Transverse colon (tissue), 4 donors: ENCODE measurements at regions not wholly inside any gene's neighbourhood (a gene's known extent, or its start where the extent isn't known, plus 50 kb on each side); places are given as distances from the start of the nearest gene placed in this dataset.
"Not testable (repeated sequence)": the region's sequence is repeated elsewhere in the genome, so short reads cannot be mapped to it uniquely, and the experiment has no call there.

ENCODE experiments used
- DNase-seq: peaks from one replicate; pipeline ENCODE4 v3.0.0-alpha.2; 2019
- H3K27ac ChIP-seq, 4 donors: fragments of 200-600 bp; sonication (generic); 2 replicates each; pipeline ENCODE4 v1.5.1; 2016 to 2018; ENCODE audit warnings: inconsistent platforms in 4 of 4
- H3K27me3 ChIP-seq: fragments of 200-600 bp; sonication (generic); 2 replicates; pipeline ENCODE4 v1.5.1; 2017; ENCODE audit warnings: inconsistent platforms
- H3K36me3 ChIP-seq, 4 donors: fragments of 200-600 bp; sonication (generic); 2 replicates each; pipeline ENCODE4 v1.5.1; 2017 to 2019; ENCODE audit warnings: inconsistent platforms in 4 of 4
- H3K4me1 ChIP-seq, 4 donors: fragments of 200-600 bp; sonication (generic); 2 replicates each; pipeline ENCODE4 v1.5.1; 2017 to 2020; ENCODE audit warnings: inconsistent platforms in 4 of 4
- H3K4me3 ChIP-seq, 4 donors: fragments of 200-600 bp; sonication (generic); 1 replicate in 1 of 4; 2 replicates in 3 of 4; pipeline versions ENCODE4 v1.5.1 to v1.6.1; 2017 to 2019; ENCODE audit warnings: inconsistent platforms in 4 of 4
- H3K9me3 ChIP-seq, 2 donors: fragments of 200-600 bp; sonication (generic); 2 replicates each; pipeline ENCODE4 v1.5.1; 2017 to 2019; ENCODE audit warnings: inconsistent platforms in 2 of 2
- EP300 ChIP-seq: sonication (generic); formaldehyde crosslinking; IDR thresholded peaks from one replicate; pipeline ENCODE4 v1.6.1; 2017; ENCODE audit warnings: antibody characterized with exemption, low read depth
- POLR2A ChIP-seq: fragments of 450-650 bp; IDR thresholded peaks from one replicate; pipeline ENCODE4 v1.6.1; 2016; ENCODE audit warnings: antibody characterized with exemption, mild to moderate bottlenecking, moderate library complexity
- POLR2AphosphoS5 ChIP-seq, 3 donors: sonication (generic); formaldehyde crosslinking; IDR thresholded peaks; one replicate each; pipeline ENCODE4 v1.6.1; 2016; ENCODE audit warnings: antibody characterized with exemption in 3 of 3
- WGBS, 2 donors: methylation state at CpG; one replicate each; pipeline ENCODE4 v1.1.5; 2018; ENCODE audit warnings: low coverage in 1 of 2; 5-methylcytosine and 5-hydroxymethylcytosine counted together
- in situ Hi-C, 4 donors: fragments of 200-750 bp; cut with MboI; loops; one replicate each; pipeline versions ENCODE4 v1.15.0 to v1.15.1; 2017; ENCODE audit warnings: low sequenced_read_pairs in 3 of 4, low pct_ligation_motif_present in 1 of 4, low pct_unique_long_range_greater_than_20kb in 1 of 4
- intact Hi-C: fragments of 100-400 bp; cut with DNase I; formaldehyde crosslinking; loops from one replicate; pipeline ENCODE4 v1.15.1; 2023; ENCODE audit warnings: low total_unique reads
- TF ChIP-seq, protein P1 (sequence below), 5 experiments: fragments of 200-600 bp in 3 of 5; fragments of 450-650 bp in 2 of 5; sonication (generic) in 3 of 5; IDR thresholded peaks; 1 replicate in 2 of 5; 2 replicates in 3 of 5; pipeline ENCODE4 v1.5.1; 2016 to 2017; ENCODE audit warnings: antibody characterized with exemption in 5 of 5, inconsistent platforms in 3 of 5, mild to moderate bottlenecking in 2 of 5, moderate library complexity in 1 of 5

- intact Hi-C loops (no loop called here), in situ Hi-C loops (no loop called here)
- Histone ChIP-seq H3K4me3 (no peak overlapping the region), H3K4me1 (no peaks in the 10 kb centered on the region), H3K9me3 (peaks cover 0 to 3% of the 10 kb centered on the region in 2 donors), H3K27ac (no peak overlapping the region), H3K27me3 (no peaks in the 10 kb centered on the region), H3K36me3 (no peaks in the 10 kb centered on the region)
- no peak for DNase-seq
- TF ChIP-seq POLR2A, result no peak
- WGBS, 2 donors, result 94 to 100% methylated on average over 1 of the region's 1 CpG
Measured at GRCh38 chr18:11357678-11358077, 208.3 kb upstream of the PIEZO2 start.

GRCh38 chr18:11344576-11344975 is 195.2 kb upstream of the PIEZO2 start:
- peaks cover 7 to 11% of the 10 kb centered on the region in 2 donors for H3K9me3 ChIP-seq
- DNase-seq, in situ Hi-C loops, H3K36me3 ChIP-seq, H3K27me3 ChIP-seq, H3K4me3 ChIP-seq, intact Hi-C loops, H3K27ac ChIP-seq, H3K4me1 ChIP-seq: not testable (repeated sequence)
- 84% methylated on average over 18 of the region's 18 CpGs; no CpG with 5 or more reads in 1 of the 2 donors for WGBS, 2 donors

DNA sequence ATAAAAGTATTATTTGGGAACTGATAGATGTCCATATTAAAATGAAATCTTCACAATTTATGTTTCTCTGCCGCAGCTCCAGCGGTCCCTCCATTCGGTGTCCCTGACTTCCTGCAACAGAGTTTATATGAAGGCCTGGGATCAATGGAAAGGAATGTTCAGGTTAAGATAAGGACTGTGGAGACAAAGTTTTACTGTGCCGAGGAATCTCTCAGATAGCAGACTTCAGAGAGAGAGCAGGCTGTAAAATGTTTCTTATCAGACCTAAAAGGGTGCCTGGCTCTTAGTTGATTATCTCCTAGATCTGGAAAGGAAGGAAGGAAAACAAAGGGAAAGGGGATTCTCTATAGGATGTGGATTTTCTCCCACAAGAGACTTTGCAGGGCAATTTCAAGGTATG is 193.7 kb upstream of the PIEZO2 start:
- H3K4me3 ChIP-seq, result no peak overlapping the region
- no peak overlapping the region for H3K27ac ChIP-seq
- no peaks in the 10 kb centered on the region for H3K4me1 ChIP-seq
- intact Hi-C loops (no loop called here), in situ Hi-C loops (no loop called here)
- 79 to 98% methylated on average over 4 of the region's 4 CpGs for WGBS, 2 donors
- no peaks in the 10 kb centered on the region for H3K27me3 ChIP-seq
- H3K36me3 ChIP-seq, result no peaks in the 10 kb centered on the region
- no peak for DNase-seq
- TF ChIP-seq, protein P1, sequence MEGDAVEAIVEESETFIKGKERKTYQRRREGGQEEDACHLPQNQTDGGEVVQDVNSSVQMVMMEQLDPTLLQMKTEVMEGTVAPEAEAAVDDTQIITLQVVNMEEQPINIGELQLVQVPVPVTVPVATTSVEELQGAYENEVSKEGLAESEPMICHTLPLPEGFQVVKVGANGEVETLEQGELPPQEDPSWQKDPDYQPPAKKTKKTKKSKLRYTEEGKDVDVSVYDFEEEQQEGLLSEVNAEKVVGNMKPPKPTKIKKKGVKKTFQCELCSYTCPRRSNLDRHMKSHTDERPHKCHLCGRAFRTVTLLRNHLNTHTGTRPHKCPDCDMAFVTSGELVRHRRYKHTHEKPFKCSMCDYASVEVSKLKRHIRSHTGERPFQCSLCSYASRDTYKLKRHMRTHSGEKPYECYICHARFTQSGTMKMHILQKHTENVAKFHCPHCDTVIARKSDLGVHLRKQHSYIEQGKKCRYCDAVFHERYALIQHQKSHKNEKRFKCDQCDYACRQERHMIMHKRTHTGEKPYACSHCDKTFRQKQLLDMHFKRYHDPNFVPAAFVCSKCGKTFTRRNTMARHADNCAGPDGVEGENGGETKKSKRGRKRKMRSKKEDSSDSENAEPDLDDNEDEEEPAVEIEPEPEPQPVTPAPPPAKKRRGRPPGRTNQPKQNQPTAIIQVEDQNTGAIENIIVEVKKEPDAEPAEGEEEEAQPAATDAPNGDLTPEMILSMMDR (IDR thresholded peaks at IDR 0.05), result no peak
- TF ChIP-seq POLR2AphosphoS5 (IDR thresholded peaks at IDR 0.05), result no peak
- TF ChIP-seq POLR2A, result no peak
- TF ChIP-seq EP300, result no peak
- peaks cover 3 to 4% of the 10 kb centered on the region in 2 donors for H3K9me3 ChIP-seq

GRCh38 chr18:11342115-11342514 is 192.7 kb upstream of the PIEZO2 start:
- in situ Hi-C loops, intact Hi-C loops: not testable (repeated sequence)
- 74 to 84% methylated on average over 5 of the region's 5 CpGs for WGBS, 2 donors

DNA sequence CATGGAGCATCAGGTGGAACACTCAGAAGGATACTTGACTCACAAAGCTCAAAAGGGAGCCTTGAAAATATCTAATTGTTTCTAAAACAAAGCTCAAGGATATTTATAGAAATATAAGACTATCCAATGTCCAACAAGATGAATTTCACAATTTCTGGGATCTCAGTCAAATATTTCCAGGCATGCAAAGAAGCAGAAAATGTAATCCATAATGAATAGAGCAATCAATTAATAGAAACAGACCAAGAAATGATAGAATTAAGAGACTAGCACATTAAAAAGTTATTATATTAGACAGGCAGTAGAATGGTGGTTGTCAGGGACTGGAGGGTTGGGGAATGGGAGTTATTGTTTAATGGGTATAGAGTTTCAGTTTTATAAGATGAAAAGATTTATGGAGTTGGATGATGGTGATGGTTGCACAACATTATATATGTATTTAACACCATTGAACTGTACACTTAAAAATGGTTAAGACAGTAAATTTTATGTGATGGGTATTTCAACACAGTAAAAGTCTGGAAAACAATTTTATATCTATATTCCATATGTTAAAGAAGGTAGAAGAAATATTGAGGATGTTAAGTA is 189.9 kb upstream of the PIEZO2 start:
- Histone ChIP-seq H3K4me1 (no peaks in the 10 kb centered on the region), H3K36me3 (no peaks in the 10 kb centered on the region), H3K27me3 (no peaks in the 10 kb centered on the region), H3K9me3 (no peaks in the 10 kb centered on the region), H3K27ac (no peak overlapping the region), H3K4me3 (no peak overlapping the region)
- DNase-seq, result no peak
- in situ Hi-C loops (no loop called here), intact Hi-C loops (no loop called here)
- no peak for TF ChIP-seq POLR2A
- TF ChIP-seq EP300, result no peak
- TF ChIP-seq POLR2AphosphoS5 (IDR thresholded peaks at IDR 0.05), result no peak
- TF ChIP-seq, protein P1 (IDR thresholded peaks at IDR 0.05), result no peak

More at GRCh38 chr18:11342115-11342514, 192.7 kb upstream of the PIEZO2 start:
- H3K36me3 ChIP-seq, DNase-seq, H3K27ac ChIP-seq, H3K27me3 ChIP-seq, H3K9me3 ChIP-seq, H3K4me1 ChIP-seq, H3K4me3 ChIP-seq: not testable (repeated sequence)

DNA sequence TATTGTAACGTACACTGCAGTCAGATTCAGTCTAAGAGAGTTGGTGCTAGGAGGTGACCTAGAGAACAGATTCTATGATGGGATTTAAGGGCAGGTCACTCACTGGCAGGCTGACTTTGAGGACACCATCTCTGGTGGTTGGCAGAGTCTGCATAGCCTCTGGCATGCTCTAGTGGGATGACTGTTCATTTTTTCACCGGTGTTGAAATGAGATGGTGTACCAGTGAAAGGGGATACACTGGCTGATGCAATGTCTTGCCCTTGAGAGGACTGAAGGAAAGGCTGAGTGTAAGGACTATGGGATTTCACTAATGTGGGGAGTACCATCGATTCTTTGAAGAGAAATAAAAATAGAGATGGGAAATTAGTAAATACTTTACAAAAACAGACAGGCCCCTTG is 186.9 kb upstream of the PIEZO2 start:
- no peak overlapping the region for H3K27ac ChIP-seq
- 30 to 72% methylated on average over 1 to 3 of the region's 3 CpGs for WGBS, 2 donors
- intact Hi-C loops (no loop called here), in situ Hi-C loops (no loop called here)
- H3K36me3 ChIP-seq, result no peaks in the 10 kb centered on the region
- no peaks in the 10 kb centered on the region for H3K27me3 ChIP-seq
- DNase-seq, result no peak
- no peaks in the 10 kb centered on the region for H3K4me1 ChIP-seq
- H3K9me3 ChIP-seq, result no peaks in the 10 kb centered on the region
- no peak overlapping the region for H3K4me3 ChIP-seq
- TF ChIP-seq EP300, result no peak
- TF ChIP-seq, protein P1 (IDR thresholded peaks at IDR 0.05), result no peak
